ENCODE measurements at regions not wholly inside any gene's neighbourhood (a gene's known extent, or its start where the extent isn't known, plus 50 kb on each side); places are given as distances from the start of the nearest gene placed in this dataset.
"Not testable (repeated sequence)": the region's sequence is repeated elsewhere in the genome, so short reads cannot be mapped to it uniquely, and the experiment has no call there.

GRCh38 chr22:25395468-25395867, 169.0 kb upstream of the GRK3 start:
- DNase-seq (ENCODE audit: low spot score): no peak

DNA sequence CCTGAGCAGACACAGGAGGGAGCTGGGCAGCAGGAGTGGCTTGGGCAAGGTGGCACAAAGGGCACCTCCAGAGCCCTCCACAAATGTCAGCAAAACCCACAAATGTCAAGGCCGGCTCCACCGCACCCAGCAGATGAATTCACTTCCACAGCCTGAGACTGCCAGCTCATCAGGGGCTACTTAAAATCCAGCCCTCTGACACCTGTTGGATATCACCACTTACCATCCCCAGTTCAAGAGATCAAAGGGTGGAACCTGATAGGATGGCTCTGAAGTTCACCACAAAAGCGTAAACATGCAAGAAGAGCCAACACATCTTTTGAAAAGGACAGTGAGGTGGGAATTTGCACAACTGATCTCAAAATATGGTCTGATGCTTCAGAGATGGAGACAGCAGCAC, 168.6 kb upstream of the GRK3 start:
- DNase-seq (ENCODE audit: low spot score): no peak

DNA sequence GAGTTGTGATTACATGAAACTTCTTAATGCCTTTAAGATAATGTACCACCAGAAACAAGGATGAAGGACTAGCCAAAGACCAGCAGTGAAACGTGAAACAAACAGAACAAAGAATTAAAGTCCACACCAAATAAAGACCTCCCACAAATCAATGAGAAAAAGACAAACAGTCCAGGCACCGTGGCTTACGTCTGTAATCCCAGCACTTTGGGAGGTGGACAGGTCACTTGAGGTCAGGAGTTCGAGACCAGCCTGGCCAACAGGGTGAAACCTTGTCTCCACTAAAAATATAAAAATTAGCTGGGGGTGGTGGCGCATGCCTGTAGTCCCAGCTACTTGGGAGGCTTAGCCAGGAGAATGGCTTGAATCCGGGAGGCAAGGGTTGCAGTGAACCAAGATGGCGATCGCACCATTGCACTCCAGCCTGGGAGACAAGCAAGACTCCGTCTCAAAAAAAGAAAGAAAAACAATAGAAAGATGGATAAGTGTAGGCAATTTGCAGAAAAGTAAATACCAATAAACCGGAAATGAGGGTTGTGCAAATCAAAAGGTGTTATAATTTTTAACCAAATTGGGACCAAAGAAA, 167.8 kb upstream of the GRK3 start:
- no peak for DNase-seq (ENCODE audit: low spot score)

DNA sequence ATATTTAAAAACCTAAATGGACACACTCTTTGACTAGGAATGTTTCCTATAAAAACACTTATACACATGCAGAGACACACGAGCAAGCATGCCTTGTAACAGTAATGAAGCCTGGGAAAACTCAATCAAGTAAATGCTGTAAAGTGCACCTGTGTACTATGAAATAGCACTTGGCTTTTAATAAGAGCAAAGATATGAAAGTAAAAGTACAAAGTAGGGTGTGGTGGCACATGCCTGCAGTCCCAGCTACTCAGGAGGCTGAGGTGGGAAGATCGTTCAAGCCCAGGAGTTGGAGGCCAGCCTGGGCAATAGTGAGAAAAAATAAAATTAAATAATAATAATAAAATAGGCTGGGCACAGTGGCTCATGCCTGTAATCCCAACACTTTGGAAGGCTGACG, 166.9 kb upstream of the GRK3 start:
- no peak for DNase-seq (ENCODE audit: low spot score)

DNA sequence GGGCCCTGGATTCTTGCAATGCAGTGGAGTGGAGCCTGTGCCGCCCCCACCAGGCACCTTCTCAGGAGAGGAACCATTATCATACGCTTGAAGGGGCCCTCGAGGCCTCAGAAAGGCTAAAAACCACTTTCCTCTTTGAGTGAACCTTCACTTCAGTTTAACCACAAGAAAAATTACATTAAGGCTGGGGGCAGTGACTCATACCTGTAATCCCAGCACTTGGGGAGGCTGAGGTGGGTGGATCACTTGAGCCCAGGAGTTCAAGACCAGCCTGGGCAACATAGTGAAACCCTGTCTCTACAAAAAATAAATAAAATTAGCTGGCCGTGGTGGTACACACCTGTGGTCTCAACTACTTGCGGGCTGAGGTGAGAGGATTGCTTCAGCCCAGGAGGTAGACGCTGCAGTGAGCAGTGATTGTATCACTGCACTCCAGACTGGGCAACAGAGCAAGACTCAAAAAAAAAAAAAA, 165.8 kb upstream of the GRK3 start:
- DNase-seq (ENCODE audit: low spot score): not testable (repeated sequence)

DNA sequence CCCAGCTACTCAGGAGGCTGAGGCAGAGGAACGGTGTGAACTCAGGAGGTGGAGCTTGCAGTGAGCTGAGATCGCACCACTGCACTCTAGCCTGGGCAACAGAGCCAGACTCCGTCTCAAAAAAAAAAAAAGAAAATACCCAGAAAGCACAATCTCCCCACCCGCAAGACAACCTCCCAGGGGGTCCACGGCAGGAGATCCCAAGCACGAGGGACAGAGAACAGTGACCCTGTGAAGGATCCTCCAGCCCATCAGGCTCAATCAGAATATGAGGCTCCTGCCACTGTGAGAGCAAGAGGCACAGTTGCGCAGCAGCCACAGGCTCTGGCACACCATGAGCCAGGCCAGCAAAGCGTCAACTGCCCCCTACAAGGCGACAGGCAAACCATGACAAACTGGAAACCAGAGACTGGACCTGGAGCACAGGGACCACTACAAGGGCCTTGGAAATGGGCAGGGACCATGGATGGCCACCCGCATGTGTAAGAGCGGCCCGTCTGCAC, 164.8 kb upstream of the GRK3 start:
- no peak for DNase-seq (ENCODE audit: low spot score)

DNA sequence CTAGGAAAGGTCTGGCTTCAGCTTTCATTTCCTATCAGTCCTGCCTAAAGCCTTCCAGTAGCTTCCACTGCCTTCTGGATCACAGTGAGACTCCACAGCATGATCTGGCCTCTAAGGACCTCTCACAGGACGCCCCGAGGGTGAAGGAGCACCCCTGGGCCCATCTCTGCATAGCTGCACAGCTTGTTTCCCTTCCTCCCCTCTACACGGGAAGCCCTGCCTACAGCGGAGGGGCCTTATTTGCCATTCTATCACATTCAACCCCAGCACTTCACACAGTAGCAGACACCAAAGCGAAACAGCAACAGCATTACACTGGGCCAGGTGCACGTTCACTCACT, 162.3 kb upstream of the GRK3 start:
- no peak for DNase-seq (ENCODE audit: low spot score)

- no peak for DNase-seq (ENCODE audit: low spot score)
Measured at GRCh38 chr22:25402501-25403283, 161.8 kb upstream of the GRK3 start.

DNA sequence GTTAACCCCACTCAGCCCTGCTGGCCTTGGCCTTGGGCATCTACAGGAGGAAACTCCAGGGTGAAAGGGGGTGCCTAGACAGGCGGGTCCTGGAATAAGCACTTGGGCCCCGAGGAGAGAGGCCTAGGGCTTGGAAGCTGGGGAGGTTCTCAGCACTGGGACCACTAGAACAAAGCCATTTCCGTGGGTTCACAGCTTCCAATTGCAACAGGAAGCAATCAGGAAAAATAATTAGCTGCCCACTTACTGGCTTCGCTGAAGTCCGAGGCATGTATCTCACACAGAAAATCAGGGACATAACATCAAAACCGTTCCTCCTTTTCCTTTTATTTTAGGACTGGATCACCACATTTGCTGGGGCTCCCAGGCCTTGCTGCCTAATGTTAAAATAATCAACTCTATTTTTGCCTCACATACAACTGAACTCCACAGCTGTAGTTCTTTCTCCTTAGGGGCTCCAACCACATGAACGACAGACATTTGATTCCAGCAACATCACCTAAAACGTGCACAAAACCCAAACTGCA, 161.1 kb upstream of the GRK3 start:
- DNase-seq (ENCODE audit: low spot score): no peak

GRCh38 chr22:25403811-25404471, 160.5 kb upstream of the GRK3 start:
- DNase-seq (ENCODE audit: low spot score): peak; percentile 42

- peak; percentile 62 for DNase-seq (ENCODE audit: low spot score)
Measured at GRCh38 chr22:25404556-25404927, 159.9 kb upstream of the GRK3 start.

DNA sequence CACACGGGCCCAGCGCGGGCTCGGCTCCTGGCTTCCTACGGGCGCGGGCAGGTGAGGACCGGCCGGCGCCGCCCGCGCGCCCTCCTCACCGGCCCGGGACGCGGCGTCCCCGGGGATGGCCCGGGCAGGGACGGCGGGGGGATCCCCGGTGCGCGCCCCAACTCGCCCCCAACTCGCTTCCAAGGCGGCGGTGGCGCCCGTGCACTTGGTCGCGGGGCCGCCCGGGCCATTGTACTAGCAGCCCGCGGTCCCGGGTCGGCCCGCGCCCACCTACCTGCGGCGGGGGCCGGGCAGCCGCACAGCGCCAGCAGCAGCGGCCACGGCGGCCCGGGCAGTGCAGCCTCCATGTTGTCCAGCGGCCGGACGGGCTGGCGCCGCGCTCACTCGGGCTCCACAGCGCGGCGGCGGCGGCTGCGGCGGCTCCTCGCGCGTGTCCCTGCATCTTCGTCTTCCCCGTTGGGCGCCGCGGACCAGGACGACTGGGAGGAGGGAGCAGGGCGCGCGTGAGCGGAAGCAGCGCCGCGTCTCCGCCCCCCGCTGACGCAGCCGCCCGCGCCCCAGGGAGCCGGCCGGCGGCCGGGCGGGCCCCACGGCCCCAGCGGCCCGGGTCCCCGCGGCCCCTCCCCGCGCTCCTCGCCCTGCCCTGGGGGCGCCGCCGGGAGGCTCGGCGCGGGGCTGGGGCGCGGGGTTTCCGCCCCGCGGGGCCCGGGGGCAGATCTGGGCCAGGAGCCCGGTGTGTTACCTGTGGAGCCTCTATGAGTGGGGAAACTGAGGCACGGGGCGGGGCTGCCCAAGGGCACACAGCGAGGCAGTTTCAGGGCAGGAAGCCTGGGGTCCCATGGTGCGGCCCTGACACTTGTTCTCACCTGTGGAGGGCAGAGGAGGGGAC, 159.3 kb upstream of the GRK3 start:
- DNase-seq (ENCODE audit: low spot score): peak; percentile 74

- DNase-seq (ENCODE audit: low spot score): no peak
Measured at GRCh38 chr22:25405841-25406509, 158.5 kb upstream of the GRK3 start.

DNA sequence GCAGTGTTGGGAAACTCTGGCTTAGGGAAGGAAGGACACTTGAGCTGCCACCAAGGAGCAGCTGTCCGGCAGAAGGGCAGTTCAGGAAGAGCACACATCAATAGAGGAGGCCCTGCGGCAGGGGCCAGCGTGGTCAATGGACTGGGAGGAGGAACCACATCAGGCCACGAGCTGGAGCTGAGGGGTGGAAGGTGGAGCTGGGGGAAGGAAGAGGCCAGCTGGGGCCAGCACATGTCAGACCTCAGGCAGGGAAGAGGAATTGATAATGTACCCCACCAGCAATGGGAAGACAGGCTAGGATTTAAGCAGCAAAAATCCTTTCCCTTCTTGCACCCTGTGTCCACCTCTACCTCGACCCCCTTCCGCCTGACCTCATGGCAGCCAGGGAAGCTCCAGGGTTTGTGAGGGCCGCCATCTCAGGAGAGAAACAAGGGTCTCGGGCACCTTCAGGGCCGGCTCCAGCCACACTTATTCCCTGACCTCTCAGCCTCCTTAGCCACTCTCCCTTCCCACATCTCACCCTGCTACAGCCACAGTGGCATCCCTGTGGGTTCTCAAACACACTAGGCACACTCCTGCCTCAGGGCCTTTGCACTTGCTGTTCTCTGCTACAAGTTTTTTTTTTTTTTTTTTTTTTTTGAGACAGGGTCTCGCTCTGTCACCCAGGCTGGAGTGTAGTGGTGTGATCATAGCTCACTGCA, 157.8 kb upstream of the GRK3 start:
- no peak for DNase-seq (ENCODE audit: low spot score)

DNA sequence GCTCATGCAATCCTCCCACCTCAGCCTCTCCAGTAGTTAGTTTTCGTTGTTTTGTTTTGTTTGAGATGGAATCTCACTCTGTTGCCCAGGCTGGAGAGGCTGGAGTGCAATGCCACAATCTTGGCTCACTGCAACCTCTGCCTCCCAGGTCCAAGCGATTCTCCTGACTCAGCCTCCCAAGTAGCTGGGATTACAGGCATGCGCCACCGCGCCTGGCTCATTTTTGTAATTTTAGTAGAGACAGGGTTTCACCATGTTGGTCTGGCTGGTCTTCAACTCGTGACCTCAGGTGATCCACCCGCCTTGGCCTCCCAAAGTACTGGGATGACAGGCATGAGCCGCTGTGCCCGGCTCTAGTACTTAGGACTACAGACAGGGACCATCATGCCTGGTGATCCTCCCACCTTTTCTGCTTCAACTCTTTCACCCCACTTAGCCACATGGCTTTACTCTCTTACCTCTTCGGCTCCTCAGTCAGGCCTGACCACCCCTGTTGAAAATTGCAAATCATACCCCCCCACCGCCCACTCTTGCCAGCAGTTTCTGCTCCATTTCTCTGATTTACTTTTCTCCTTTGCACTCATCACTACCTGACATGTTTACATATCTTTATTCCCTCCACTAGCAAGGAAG, 157.1 kb upstream of the GRK3 start:
- no peak for DNase-seq (ENCODE audit: low spot score)

DNA sequence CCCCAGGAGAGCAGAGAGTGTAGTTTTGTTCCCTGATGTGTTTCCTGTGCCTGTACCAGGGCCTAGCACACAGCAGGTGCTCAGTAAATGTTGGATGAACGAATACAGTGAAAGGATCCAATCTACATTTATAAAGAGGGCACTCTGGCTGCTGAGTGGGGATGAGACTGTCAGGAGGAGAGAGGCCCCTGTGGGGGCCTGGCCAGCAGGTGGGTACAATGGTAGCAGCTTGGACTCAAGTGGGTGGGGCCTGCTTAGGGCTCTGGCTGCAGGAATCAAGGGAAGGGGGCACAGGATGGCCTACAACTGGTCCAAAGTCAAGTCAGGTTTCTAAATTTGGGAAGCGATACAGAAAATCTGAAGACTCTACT, 156.6 kb upstream of the GRK3 start:
- peak; percentile 27 for DNase-seq (ENCODE audit: low spot score)

DNA sequence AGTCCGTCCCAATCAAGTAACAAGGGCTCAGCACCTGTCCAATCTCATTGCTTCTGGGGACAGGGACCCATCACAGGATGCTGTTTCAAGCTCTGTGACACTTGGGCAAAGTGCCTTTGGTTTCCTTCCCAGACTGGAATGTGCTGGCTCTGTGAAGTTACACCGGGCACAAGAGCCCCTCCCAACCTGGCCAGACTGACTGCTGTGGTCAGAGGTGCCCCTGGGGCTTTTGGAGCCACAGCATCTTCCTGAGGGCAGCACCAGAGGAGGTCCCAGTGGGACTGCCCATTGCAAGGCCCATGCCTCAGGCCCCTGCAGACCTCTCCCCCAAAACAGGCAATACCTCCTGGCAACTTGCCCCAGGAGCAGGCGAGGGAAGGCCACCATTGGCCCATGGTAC, 155.2 kb upstream of the GRK3 start:
- no peak for DNase-seq (ENCODE audit: low spot score)

DNA sequence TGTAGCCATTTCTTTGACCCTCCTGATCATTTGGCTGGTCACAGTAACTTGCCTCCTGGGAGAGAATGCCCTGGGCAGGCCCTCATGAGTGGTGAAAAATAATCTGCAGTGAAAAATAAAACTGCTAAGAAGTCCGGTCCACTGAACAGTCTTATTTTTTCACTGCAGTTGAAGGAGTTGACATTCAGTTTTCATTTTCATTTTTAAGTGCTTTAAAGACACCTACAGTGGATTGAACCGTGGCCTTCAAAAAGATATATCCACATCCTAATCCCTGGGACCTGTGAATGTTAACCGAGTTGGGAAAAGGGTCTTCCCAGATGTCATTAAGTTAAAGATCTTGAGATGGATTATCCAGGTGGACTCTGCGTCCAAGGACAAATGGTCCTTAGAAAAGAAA, 153.6 kb upstream of the GRK3 start:
- no peak for DNase-seq (ENCODE audit: low spot score)

DNA sequence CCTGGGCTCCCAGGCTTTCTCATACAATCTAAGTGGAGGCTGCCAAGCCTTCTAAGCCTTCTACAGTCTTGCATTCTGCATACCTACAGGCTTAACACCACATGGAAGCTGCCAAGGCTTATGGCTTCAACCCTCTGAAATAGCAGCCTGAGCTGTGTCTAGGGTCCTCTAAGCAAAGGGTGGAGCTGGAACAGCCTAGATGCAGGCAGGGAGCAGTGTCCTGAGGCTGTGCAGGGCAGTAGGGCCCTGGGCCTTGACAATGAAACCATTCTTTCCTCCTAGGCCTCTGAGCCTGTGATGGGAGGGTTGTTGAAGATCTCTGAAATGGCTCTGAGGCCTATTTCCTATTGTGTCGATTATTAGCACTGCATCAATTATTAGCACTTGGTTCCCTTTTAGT, 150.9 kb upstream of the GRK3 start:
- no peak for DNase-seq (ENCODE audit: low spot score)

GRCh38 chr22:25415731-25416130, 148.7 kb upstream of the GRK3 start:
- DNase-seq (ENCODE audit: low spot score): not testable (repeated sequence)
